Endodermal cell (in vitro differentiated cells): ENCODE measurements at regions not wholly inside any gene's neighbourhood (a gene's known extent, or its start where the extent isn't known, plus 50 kb on each side); places are given as distances from the start of the nearest gene placed in this dataset.

ENCODE experiments used
- DNase-seq: peaks from one replicate; pipeline ENCODE4 v3.0.0-alpha.2; 2017
- H3K27ac ChIP-seq: 2 replicates; pipeline ENCODE4 v1.5.1; 2013; ENCODE audit warnings: mild to moderate bottlenecking, low read depth, low read length, moderate library complexity
- H3K27me3 ChIP-seq: 2 replicates; pipeline ENCODE4 v1.6.1; 2013; ENCODE audit warnings: mild to moderate bottlenecking, low read length, moderate library complexity; ENCODE audit not compliant: insufficient read depth, control insufficient read depth, poor library complexity, severe bottlenecking
- H3K36me3 ChIP-seq: 2 replicates; pipeline ENCODE4 v1.7.0; 2013; ENCODE audit warnings: mild to moderate bottlenecking, low read length, moderate library complexity; ENCODE audit not compliant: control insufficient read depth, insufficient read depth
- H3K4me1 ChIP-seq: one replicate; pipeline ENCODE4 v1.7.0; 2013; ENCODE audit warnings: low read length; ENCODE audit not compliant: control insufficient read depth, insufficient read depth
- H3K4me3 ChIP-seq: 2 replicates; pipeline ENCODE4 v1.5.1; 2013; ENCODE audit warnings: mild to moderate bottlenecking, low read length, moderate library complexity
- H3K9ac ChIP-seq: 2 replicates; pipeline ENCODE4 v1.6.1; 2013; ENCODE audit warnings: mild to moderate bottlenecking, low read length, moderate library complexity; ENCODE audit not compliant: poor library complexity, severe bottlenecking; ENCODE audit errors: extremely low read depth
- H3K9me3 ChIP-seq: 2 replicates; pipeline ENCODE4 v1.6.1; 2013; ENCODE audit warnings: mild to moderate bottlenecking, low read length, moderate library complexity; ENCODE audit not compliant: control insufficient read depth
- H3K27ac Mint-ChIP-seq: 2 replicates; pipeline ENCODE4 v1.8.0; 2020; ENCODE audit warnings: mixed read lengths
- H3K27me3 Mint-ChIP-seq: 2 replicates; pipeline ENCODE4 v1.8.0; 2021; ENCODE audit warnings: mild to moderate bottlenecking, mixed read lengths; ENCODE audit not compliant: insufficient read depth
- H3K36me3 Mint-ChIP-seq: 2 replicates; pipeline ENCODE4 v1.8.0; 2020; ENCODE audit warnings: low read depth, mixed read lengths
- H3K4me1 Mint-ChIP-seq: 2 replicates; pipeline ENCODE4 v1.8.0; 2020; ENCODE audit warnings: mixed read lengths
- H3K4me3 Mint-ChIP-seq: 2 replicates; pipeline ENCODE4 v1.8.0; 2020; ENCODE audit warnings: mild to moderate bottlenecking, moderate library complexity, mixed read lengths
- H3K9me3 Mint-ChIP-seq: 2 replicates; pipeline ENCODE4 v1.8.0; 2020; ENCODE audit warnings: mild to moderate bottlenecking, mixed read lengths
- CTCF ChIP-seq: fragments of 200-600 bp; sonication (generic); conservative IDR thresholded peaks from 2 replicates; pipeline ENCODE4 v1.5.0; 2021; ENCODE audit warnings: antibody characterized with exemption, mild to moderate bottlenecking
- WGBS, 2 experiments: methylation state at CpG; one replicate each; pipeline versions ENCODE4 v1.1.5 to v1.1.7; 2013; ENCODE audit warnings: missing lambda C conversion rate in 2 of 2, mixed read lengths in 1 of 2; ENCODE audit not compliant: insufficient coverage in 1 of 2, insufficient read length in 1 of 2; 5-methylcytosine and 5-hydroxymethylcytosine counted together

- Histone ChIP-seq H3K4me3 (no peak overlapping the region), H3K4me1 (no peaks in the 10 kb centered on the region), H3K36me3 (no peaks in the 10 kb centered on the region), H3K27me3 (no peaks in the 10 kb centered on the region), H3K9me3 (no peaks in the 10 kb centered on the region), H3K27ac (no peak overlapping the region), H3K9ac (no peak overlapping the region)
- no peak for TF ChIP-seq CTCF
- Mint-ChIP-seq H3K27me3 (no peaks in the 10 kb centered on the region), H3K9me3 (peaks cover 2% of the 10 kb centered on the region), H3K27ac (no peak overlapping the region), H3K4me1 (no peaks in the 10 kb centered on the region), H3K4me3 (no peak overlapping the region), H3K36me3 (no peaks in the 10 kb centered on the region)
- no peak for DNase-seq
- whole genome bisulfite sequencing, 2 experiments: 91 to 94% methylated on average over 4 of the region's 4 CpGs
Measured at GRCh38 chr5:89901983-89902382, 507.6 kb downstream of the CETN3 start.

- Histone ChIP-seq H3K4me1 (no peaks in the 10 kb centered on the region), H3K36me3 (no peaks in the 10 kb centered on the region), H3K9me3 (peaks cover 5% of the 10 kb centered on the region), H3K9ac (no peak overlapping the region), H3K27ac (no peak overlapping the region), H3K4me3 (no peak overlapping the region), H3K27me3 (no peaks in the 10 kb centered on the region)
- Mint-ChIP-seq H3K27me3 (no peaks in the 10 kb centered on the region), H3K36me3 (no peaks in the 10 kb centered on the region), H3K9me3 (peaks cover 2% of the 10 kb centered on the region), H3K27ac (no peak overlapping the region), H3K4me1 (no peaks in the 10 kb centered on the region), H3K4me3 (no peak overlapping the region)
- TF ChIP-seq CTCF: no peak
- WGBS, 2 experiments: 97 to 100% methylated on average over 1 of the region's 1 CpG
- DNase-seq: no peak
Measured at GRCh38 chr5:89901346-89901745, 508.2 kb downstream of the CETN3 start.

- Histone ChIP-seq H3K9me3 (peaks cover 8% of the 10 kb centered on the region), H3K4me3 (no peak overlapping the region), H3K9ac (no peak overlapping the region), H3K27ac (no peak overlapping the region), H3K27me3 (no peaks in the 10 kb centered on the region), H3K4me1 (no peaks in the 10 kb centered on the region), H3K36me3 (no peaks in the 10 kb centered on the region)
- DNase-seq: no peak
- 100% methylated on average over 1 of the region's 1 CpG; no CpG with 5 or more reads in 1 of the 2 experiments for WGBS, 2 experiments
- Mint-ChIP-seq H3K4me1 (no peaks in the 10 kb centered on the region), H3K9me3 (peaks cover 8% of the 10 kb centered on the region), H3K4me3 (no peak overlapping the region), H3K27ac (no peak overlapping the region), H3K27me3 (no peaks in the 10 kb centered on the region), H3K36me3 (no peaks in the 10 kb centered on the region)
- TF ChIP-seq CTCF: no peak
Measured at GRCh38 chr5:89900346-89900745, 509.2 kb downstream of the CETN3 start.
